NB4 (cell line): ENCODE measurements at regions not wholly inside any gene's neighbourhood (a gene's known extent, or its start where the extent isn't known, plus 50 kb on each side); places are given as distances from the start of the nearest gene placed in this dataset.

Experiments
- CTCF ChIP-seq: IDR thresholded peaks from one replicate; pipeline ENCODE4 v1.5.1; 2012; ENCODE audit warnings: low read depth, low read length
- POLR2A ChIP-seq: IDR thresholded peaks from 2 replicates; pipeline ENCODE4 v1.6.1; 2011; ENCODE audit warnings: mild to moderate bottlenecking; ENCODE audit not compliant: insufficient read length; ENCODE audit errors: extremely low read depth

- no peak for TF ChIP-seq POLR2A
- TF ChIP-seq CTCF: no peak
These were observed 213.4 kb upstream of the PCDH17 start for GRCh38 chr13:57418067-57418677.
